ENCODE measurements at regions not wholly inside any gene's neighbourhood (a gene's known extent, or its start where the extent isn't known, plus 50 kb on each side); places are given as distances from the start of the nearest gene placed in this dataset.

DNA sequence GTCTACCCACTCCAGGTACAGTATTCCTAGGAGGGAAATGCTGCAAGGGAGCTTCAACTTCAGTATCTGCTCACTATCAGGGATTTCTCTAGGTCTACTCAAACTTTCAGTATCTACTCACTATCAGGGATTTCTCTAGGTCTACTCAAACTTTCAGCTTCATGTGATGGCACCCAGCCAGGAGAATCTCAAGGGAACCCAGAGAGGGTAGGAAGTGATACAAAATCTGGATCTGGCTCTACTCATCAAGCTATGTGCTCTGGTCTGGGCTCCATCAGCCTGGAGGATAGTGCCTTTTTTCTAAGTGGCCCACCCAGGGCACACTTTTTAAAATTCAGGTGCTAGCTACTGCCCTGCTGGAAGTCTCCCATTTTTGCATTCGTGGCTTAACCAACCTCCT, 52.3 kb upstream of the FNDC3A start:
- no peak for TF ChIP-seq ZFX (IDR thresholded peaks at IDR 0.05)
- TF ChIP-seq, protein P1, sequence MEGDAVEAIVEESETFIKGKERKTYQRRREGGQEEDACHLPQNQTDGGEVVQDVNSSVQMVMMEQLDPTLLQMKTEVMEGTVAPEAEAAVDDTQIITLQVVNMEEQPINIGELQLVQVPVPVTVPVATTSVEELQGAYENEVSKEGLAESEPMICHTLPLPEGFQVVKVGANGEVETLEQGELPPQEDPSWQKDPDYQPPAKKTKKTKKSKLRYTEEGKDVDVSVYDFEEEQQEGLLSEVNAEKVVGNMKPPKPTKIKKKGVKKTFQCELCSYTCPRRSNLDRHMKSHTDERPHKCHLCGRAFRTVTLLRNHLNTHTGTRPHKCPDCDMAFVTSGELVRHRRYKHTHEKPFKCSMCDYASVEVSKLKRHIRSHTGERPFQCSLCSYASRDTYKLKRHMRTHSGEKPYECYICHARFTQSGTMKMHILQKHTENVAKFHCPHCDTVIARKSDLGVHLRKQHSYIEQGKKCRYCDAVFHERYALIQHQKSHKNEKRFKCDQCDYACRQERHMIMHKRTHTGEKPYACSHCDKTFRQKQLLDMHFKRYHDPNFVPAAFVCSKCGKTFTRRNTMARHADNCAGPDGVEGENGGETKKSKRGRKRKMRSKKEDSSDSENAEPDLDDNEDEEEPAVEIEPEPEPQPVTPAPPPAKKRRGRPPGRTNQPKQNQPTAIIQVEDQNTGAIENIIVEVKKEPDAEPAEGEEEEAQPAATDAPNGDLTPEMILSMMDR (conservative IDR thresholded peaks at IDR 0.05): no peak
- no peak overlapping the region for H3K27ac ChIP-seq

DNA sequence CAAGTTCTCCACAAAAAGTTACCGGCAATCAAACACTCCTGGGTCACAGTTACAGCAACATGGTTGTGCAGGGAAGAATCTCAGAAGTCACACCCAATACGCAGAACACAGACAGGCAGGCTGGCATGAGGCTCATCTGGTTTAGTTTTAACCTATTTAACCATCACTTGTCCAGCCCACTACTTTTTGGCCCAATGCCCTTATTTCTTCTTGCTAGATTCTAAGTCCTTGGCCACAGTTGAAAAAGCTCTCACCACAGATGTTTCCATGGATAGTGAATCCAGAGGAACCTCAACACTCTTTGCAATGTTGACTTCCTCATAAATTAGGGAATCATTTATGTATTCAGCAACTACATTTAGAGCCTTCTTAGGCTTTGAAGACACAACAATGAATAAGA, 50.7 kb upstream of the FNDC3A start:
- no peak for TF ChIP-seq ZFX (IDR thresholded peaks at IDR 0.05)
- TF ChIP-seq, protein P1 (conservative IDR thresholded peaks at IDR 0.05): no peak
- H3K27ac ChIP-seq: no peak overlapping the region
